IPS DF 4.7 (cell line): ENCODE measurements at regions not wholly inside any gene's neighbourhood (a gene's known extent, or its start where the extent isn't known, plus 50 kb on each side); places are given as distances from the start of the nearest gene placed in this dataset.
"Not testable (repeated sequence)": the region's sequence is repeated elsewhere in the genome, so short reads cannot be mapped to it uniquely, and the experiment has no call there.

Experiments used
- DNase-seq: peaks from one replicate; pipeline ENCODE4 v3.0.0-alpha.2; 2013; ENCODE audit warnings: low spot score; ENCODE audit errors: extremely low read depth

GRCh38 chr1:214141486-214141885 is 139.5 kb upstream of the SMYD2 start:
- DNase-seq = no peak

GRCh38 chr1:214143006-214143992 is 137.7 kb upstream of the SMYD2 start:
- no peak for DNase-seq

- DNase-seq = not testable (repeated sequence)
These were observed 136.4 kb upstream of the SMYD2 start for GRCh38 chr1:214144521-214144920.

- no peak for DNase-seq
These were observed 134.4 kb upstream of the SMYD2 start for GRCh38 chr1:214146523-214146922.

- no peak for DNase-seq
These were observed 126.2 kb upstream of the SMYD2 start for GRCh38 chr1:214154596-214155292.

- no peak for DNase-seq
These were observed 124.9 kb upstream of the SMYD2 start for GRCh38 chr1:214155987-214156625.

GRCh38 chr1:214164173-214164572 is 116.8 kb upstream of the SMYD2 start:
- no peak for DNase-seq

- no peak for DNase-seq
These were observed 115.0 kb upstream of the SMYD2 start for GRCh38 chr1:214165850-214166374.

- no peak for DNase-seq
These were observed 106.3 kb upstream of the SMYD2 start for GRCh38 chr1:214174508-214175199.

- DNase-seq = no peak
These were observed 102.9 kb upstream of the SMYD2 start for GRCh38 chr1:214178102-214178501.

- no peak for DNase-seq
These were observed 96.0 kb upstream of the SMYD2 start for GRCh38 chr1:214184992-214185391.

GRCh38 chr1:214186103-214186824 is 94.7 kb upstream of the SMYD2 start:
- DNase-seq = no peak

GRCh38 chr1:214187121-214187900 is 93.6 kb upstream of the SMYD2 start:
- DNase-seq = no peak

GRCh38 chr1:214187933-214188332 is 93.0 kb upstream of the SMYD2 start:
- DNase-seq = no peak

- no peak for DNase-seq
These were observed 92.1 kb upstream of the SMYD2 start for GRCh38 chr1:214188835-214189234.

- no peak for DNase-seq
These were observed 87.9 kb upstream of the SMYD2 start for GRCh38 chr1:214192825-214193643.

GRCh38 chr1:214193691-214194090 is 87.3 kb upstream of the SMYD2 start:
- DNase-seq = no peak

GRCh38 chr1:214198571-214198970 is 82.4 kb upstream of the SMYD2 start:
- DNase-seq = no peak

- DNase-seq = no peak
These were observed 81.4 kb upstream of the SMYD2 start for GRCh38 chr1:214199585-214199984.
